Mesothelial cell of epicardium (in vitro differentiated cells): ENCODE measurements at regions not wholly inside any gene's neighbourhood (a gene's known extent, or its start where the extent isn't known, plus 50 kb on each side); places are given as distances from the start of the nearest gene placed in this dataset.
A peak's percentile ranks its signal among the peaks of the same experiment; 100 is the strongest.

Source experiments
- DNase-seq, 2 experiments: peaks; one replicate each; pipeline ENCODE4 v3.0.0; 2021; ENCODE audit warnings: low spot score in 2 of 2; ENCODE audit not compliant: unreplicated experiment in 2 of 2
- H3K27ac Mint-ChIP-seq: 2 replicates; pipeline ENCODE4 v1.8.0; 2021; ENCODE audit warnings: mixed read lengths
- H3K27me3 Mint-ChIP-seq: 2 replicates; pipeline ENCODE4 v1.8.0; 2021; ENCODE audit warnings: low read depth, mixed read lengths
- H3K36me3 Mint-ChIP-seq: 2 replicates; pipeline ENCODE4 v1.8.0; 2021; ENCODE audit warnings: mixed read lengths
- H3K4me1 Mint-ChIP-seq: 2 replicates; pipeline ENCODE4 v1.8.0; 2021; ENCODE audit warnings: mixed read lengths
- H3K4me3 Mint-ChIP-seq: 2 replicates; pipeline ENCODE4 v1.8.0; 2021; ENCODE audit warnings: mild to moderate bottlenecking, moderate library complexity, mixed read lengths
- H3K9me3 Mint-ChIP-seq: 2 replicates; pipeline ENCODE4 v1.8.0; 2021; ENCODE audit warnings: mixed read lengths
- CTCF ChIP-seq: fragments of 200-600 bp; sonication (generic); IDR thresholded peaks from one replicate; pipeline ENCODE4 v1.5.0; 2021; ENCODE audit warnings: antibody characterized with exemption; ENCODE audit not compliant: unreplicated experiment

- peaks cover 9% of the 10 kb centered on the region for H3K27me3 Mint-ChIP-seq
- peaks cover 49% of the 10 kb centered on the region for H3K4me1 Mint-ChIP-seq
- TF ChIP-seq CTCF: no peak
- no peaks in the 10 kb centered on the region for H3K36me3 Mint-ChIP-seq
- peak overlapping the region; percentile 42 for H3K27ac Mint-ChIP-seq
- H3K4me3 Mint-ChIP-seq: no peak overlapping the region
- DNase-seq: peak in 1 of 2 experiments; percentile 39
- H3K9me3 Mint-ChIP-seq: no peaks in the 10 kb centered on the region
Measured at GRCh38 chr19:31629579-31630363, 280.5 kb upstream of the TSHZ3 start.

- H3K36me3 Mint-ChIP-seq: no peaks in the 10 kb centered on the region
- no peak for TF ChIP-seq CTCF
- peaks cover 43% of the 10 kb centered on the region for H3K4me1 Mint-ChIP-seq
- no peak for DNase-seq
- H3K4me3 Mint-ChIP-seq: no peak overlapping the region
- peaks cover 2% of the 10 kb centered on the region for H3K27me3 Mint-ChIP-seq
- no peak overlapping the region for H3K27ac Mint-ChIP-seq
- no peaks in the 10 kb centered on the region for H3K9me3 Mint-ChIP-seq
Measured at GRCh38 chr19:31633014-31633413, 283.8 kb upstream of the TSHZ3 start.

GRCh38 chr19:31639306-31639705 is 290.1 kb upstream of the TSHZ3 start:
- H3K27ac Mint-ChIP-seq: no peak overlapping the region
- no peaks in the 10 kb centered on the region for H3K36me3 Mint-ChIP-seq
- H3K4me1 Mint-ChIP-seq: peaks cover 28% of the 10 kb centered on the region
- DNase-seq: no peak
- no peak for TF ChIP-seq CTCF
- H3K9me3 Mint-ChIP-seq: no peaks in the 10 kb centered on the region
- H3K4me3 Mint-ChIP-seq: no peak overlapping the region
- H3K27me3 Mint-ChIP-seq: peaks cover 15% of the 10 kb centered on the region

- DNase-seq: peak in 1 of 2 experiments; percentile 6
- TF ChIP-seq CTCF: no peak
- Mint-ChIP-seq H3K4me3 (no peak overlapping the region), H3K27me3 (peaks cover 12% of the 10 kb centered on the region), H3K36me3 (no peaks in the 10 kb centered on the region), H3K27ac (no peak overlapping the region), H3K9me3 (peaks cover 13% of the 10 kb centered on the region), H3K4me1 (peaks cover 15% of the 10 kb centered on the region)
Measured at GRCh38 chr19:31641591-31641990, 292.4 kb upstream of the TSHZ3 start.

- H3K9me3 Mint-ChIP-seq: peaks cover 21% of the 10 kb centered on the region
- peak in 1 of 2 experiments; percentile 25 for DNase-seq
- no peak overlapping the region for H3K27ac Mint-ChIP-seq
- peaks cover 4% of the 10 kb centered on the region for H3K27me3 Mint-ChIP-seq
- no peak overlapping the region for H3K4me3 Mint-ChIP-seq
- TF ChIP-seq CTCF: no peak
- H3K36me3 Mint-ChIP-seq: no peaks in the 10 kb centered on the region
- H3K4me1 Mint-ChIP-seq: peaks cover 9% of the 10 kb centered on the region
Measured at GRCh38 chr19:31648347-31648746, 299.1 kb upstream of the TSHZ3 start.
